ENCODE measurements at regions not wholly inside any gene's neighbourhood (a gene's known extent, or its start where the extent isn't known, plus 50 kb on each side); places are given as distances from the start of the nearest gene placed in this dataset.

DNA sequence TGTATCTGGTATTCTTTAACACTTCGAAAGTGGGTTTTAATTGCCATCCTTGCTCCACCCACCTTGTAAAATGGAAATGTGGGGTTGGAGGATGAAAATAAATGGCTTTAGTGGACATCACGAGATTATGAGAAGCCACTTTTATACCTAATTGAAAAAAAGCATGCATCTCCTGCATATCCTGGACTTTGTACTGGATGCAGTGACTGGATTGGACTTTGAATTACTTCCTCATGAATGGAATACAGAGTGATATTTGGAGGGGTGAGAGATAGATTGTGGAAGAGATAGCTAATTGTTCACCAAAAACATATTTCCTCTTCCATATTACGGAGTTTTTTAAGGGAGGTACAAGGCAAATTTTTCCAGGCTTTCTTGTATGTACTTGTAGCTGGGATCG lies 813.0 kb downstream of the TENT5A start:
- TF ChIP-seq, protein P1, sequence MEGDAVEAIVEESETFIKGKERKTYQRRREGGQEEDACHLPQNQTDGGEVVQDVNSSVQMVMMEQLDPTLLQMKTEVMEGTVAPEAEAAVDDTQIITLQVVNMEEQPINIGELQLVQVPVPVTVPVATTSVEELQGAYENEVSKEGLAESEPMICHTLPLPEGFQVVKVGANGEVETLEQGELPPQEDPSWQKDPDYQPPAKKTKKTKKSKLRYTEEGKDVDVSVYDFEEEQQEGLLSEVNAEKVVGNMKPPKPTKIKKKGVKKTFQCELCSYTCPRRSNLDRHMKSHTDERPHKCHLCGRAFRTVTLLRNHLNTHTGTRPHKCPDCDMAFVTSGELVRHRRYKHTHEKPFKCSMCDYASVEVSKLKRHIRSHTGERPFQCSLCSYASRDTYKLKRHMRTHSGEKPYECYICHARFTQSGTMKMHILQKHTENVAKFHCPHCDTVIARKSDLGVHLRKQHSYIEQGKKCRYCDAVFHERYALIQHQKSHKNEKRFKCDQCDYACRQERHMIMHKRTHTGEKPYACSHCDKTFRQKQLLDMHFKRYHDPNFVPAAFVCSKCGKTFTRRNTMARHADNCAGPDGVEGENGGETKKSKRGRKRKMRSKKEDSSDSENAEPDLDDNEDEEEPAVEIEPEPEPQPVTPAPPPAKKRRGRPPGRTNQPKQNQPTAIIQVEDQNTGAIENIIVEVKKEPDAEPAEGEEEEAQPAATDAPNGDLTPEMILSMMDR (conservative IDR thresholded peaks at IDR 0.05; ENCODE audit: low read depth, low read length) = no peak
- no peak for TF ChIP-seq EZH2 (IDR thresholded peaks at IDR 0.05; ENCODE audit: borderline replicate concordance, low read depth, low read length, poor library complexity, severe bottlenecking)
- POLR2A ChIA-PET (ENCODE audit: low non-redundant PET) = no interaction called here
- H3K4me1 ChIP-seq (ENCODE audit: insufficient read depth, low read length, poor library complexity, severe bottlenecking) = no peaks in the 10 kb centered on the region
- H3K4me3 ChIP-seq (ENCODE audit: low read depth, low read length, poor library complexity, severe bottlenecking) = no peak overlapping the region
- no peaks in the 10 kb centered on the region for H3K27me3 ChIP-seq (replicated peaks; ENCODE audit: insufficient read depth, low read depth, low read length, poor library complexity)
- H3K27ac ChIP-seq (ENCODE audit: low read depth, low read length, poor library complexity, severe bottlenecking) = no peak overlapping the region
- BruUV-seq (replicated peaks) = no TSS peak
- no peaks in the 10 kb centered on the region for H3K36me3 ChIP-seq (ENCODE audit: insufficient read depth, low read length, poor library complexity, severe bottlenecking)
- CTCF ChIA-PET = no interaction called here
- intact Hi-C loops (cut with micrococcal nuclease; ENCODE audit: unreplicated experiment) = no loop called here
- DNase-seq (ENCODE audit: low spot score) = no peak
- peaks cover 4% of the 10 kb centered on the region for H3K9me3 ChIP-seq (ENCODE audit: low read depth, low read length, poor library complexity, severe bottlenecking)

DNA sequence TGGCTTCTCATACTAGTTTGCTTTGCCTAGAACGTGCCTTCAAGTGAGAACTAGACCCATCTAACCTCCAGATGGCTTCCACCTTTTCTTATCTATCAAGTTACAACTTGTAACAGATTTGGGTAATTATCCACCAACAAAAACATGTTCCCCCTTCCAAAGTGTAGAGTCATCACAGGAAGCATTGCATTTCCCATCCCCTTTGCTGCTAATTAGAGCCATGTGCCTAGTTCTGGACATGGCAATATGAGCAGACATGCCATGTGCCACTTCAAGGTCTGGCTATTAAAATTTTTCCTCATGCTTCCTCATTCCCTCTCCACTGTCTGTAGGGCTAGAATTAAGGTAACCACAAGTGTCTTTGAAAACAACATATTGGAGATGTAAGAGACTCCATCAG lies 814.4 kb downstream of the TENT5A start:
- TF ChIP-seq, protein P1 (conservative IDR thresholded peaks at IDR 0.05; ENCODE audit: low read depth, low read length) = no peak
- TF ChIP-seq EZH2 (IDR thresholded peaks at IDR 0.05; ENCODE audit: borderline replicate concordance, low read depth, low read length, poor library complexity, severe bottlenecking) = no peak
- no TSS peak for BruUV-seq (replicated peaks)
- no peaks in the 10 kb centered on the region for H3K27me3 ChIP-seq (replicated peaks; ENCODE audit: insufficient read depth, low read depth, low read length, poor library complexity)
- DNase-seq (ENCODE audit: low spot score) = no peak
- ChIA-PET CTCF (no interaction called here), POLR2A (ENCODE audit: low non-redundant PET) (no interaction called here)
- no peak overlapping the region for H3K27ac ChIP-seq (ENCODE audit: low read depth, low read length, poor library complexity, severe bottlenecking)
- H3K36me3 ChIP-seq (ENCODE audit: insufficient read depth, low read length, poor library complexity, severe bottlenecking) = no peaks in the 10 kb centered on the region
- no peaks in the 10 kb centered on the region for H3K4me1 ChIP-seq (ENCODE audit: insufficient read depth, low read length, poor library complexity, severe bottlenecking)
- no peak overlapping the region for H3K4me3 ChIP-seq (ENCODE audit: low read depth, low read length, poor library complexity, severe bottlenecking)
- H3K9me3 ChIP-seq (ENCODE audit: low read depth, low read length, poor library complexity, severe bottlenecking) = peaks cover 4% of the 10 kb centered on the region
- intact Hi-C loops (cut with micrococcal nuclease; ENCODE audit: unreplicated experiment) = no loop called here

- no peak for TF ChIP-seq EZH2 (IDR thresholded peaks at IDR 0.05; ENCODE audit: borderline replicate concordance, low read depth, low read length, poor library complexity, severe bottlenecking)
- TF ChIP-seq, protein P1 (conservative IDR thresholded peaks at IDR 0.05; ENCODE audit: low read depth, low read length) = no peak
- no peaks in the 10 kb centered on the region for H3K4me1 ChIP-seq (ENCODE audit: insufficient read depth, low read length, poor library complexity, severe bottlenecking)
These were observed 820.1 kb downstream of the TENT5A start for GRCh38 chr6:80932359-80932758.

More at GRCh38 chr6:80932359-80932758, 820.1 kb downstream of the TENT5A start:
- no TSS peak for BruUV-seq (replicated peaks)
- H3K27me3 ChIP-seq (replicated peaks; ENCODE audit: insufficient read depth, low read depth, low read length, poor library complexity) = no peaks in the 10 kb centered on the region
- CTCF ChIA-PET = no interaction called here
- H3K36me3 ChIP-seq (ENCODE audit: insufficient read depth, low read length, poor library complexity, severe bottlenecking) = no peaks in the 10 kb centered on the region
- POLR2A ChIA-PET (ENCODE audit: low non-redundant PET) = no interaction called here
- H3K4me3 ChIP-seq (ENCODE audit: low read depth, low read length, poor library complexity, severe bottlenecking) = no peak overlapping the region
- H3K27ac ChIP-seq (ENCODE audit: low read depth, low read length, poor library complexity, severe bottlenecking) = no peak overlapping the region
- intact Hi-C loops (cut with micrococcal nuclease; ENCODE audit: unreplicated experiment) = no loop called here
- no peak for DNase-seq (ENCODE audit: low spot score)
- H3K9me3 ChIP-seq (ENCODE audit: low read depth, low read length, poor library complexity, severe bottlenecking) = peaks cover 4% of the 10 kb centered on the region
